ENCODE measurements at regions not wholly inside any gene's neighbourhood (a gene's known extent, or its start where the extent isn't known, plus 50 kb on each side); places are given as distances from the start of the nearest gene placed in this dataset.
A peak's percentile ranks its signal among the peaks of the same experiment; 100 is the strongest.
"Not testable (repeated sequence)": the region's sequence is repeated elsewhere in the genome, so short reads cannot be mapped to it uniquely, and the experiment has no call there.

GRCh38 chr6:14518515-14519217, 401.1 kb downstream of the CD83 start:
- DNase-seq (ENCODE audit: low read depth): no peak

GRCh38 chr6:14520029-14520428, 402.5 kb downstream of the CD83 start:
- DNase-seq (ENCODE audit: low read depth): no peak

DNA sequence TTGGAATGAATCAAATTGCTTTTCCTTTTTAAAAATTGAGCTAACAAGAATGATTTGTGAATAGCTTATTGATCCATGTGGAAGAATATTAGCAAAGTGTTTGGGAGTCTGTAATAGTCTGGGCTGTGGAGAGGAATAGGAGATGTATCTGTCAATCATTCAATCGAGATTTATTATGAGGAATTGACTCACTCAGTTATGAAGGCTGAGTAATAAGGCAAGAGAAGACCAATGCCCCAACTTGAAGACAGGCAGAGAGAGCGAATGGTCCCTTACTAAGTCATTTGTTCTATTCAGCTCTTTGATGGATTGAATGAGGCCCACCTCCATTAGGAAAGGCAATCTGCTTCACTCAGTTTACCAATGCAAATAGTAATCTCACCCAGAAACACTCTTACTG, 403.0 kb downstream of the CD83 start:
- no peak for DNase-seq (ENCODE audit: low read depth)

DNA sequence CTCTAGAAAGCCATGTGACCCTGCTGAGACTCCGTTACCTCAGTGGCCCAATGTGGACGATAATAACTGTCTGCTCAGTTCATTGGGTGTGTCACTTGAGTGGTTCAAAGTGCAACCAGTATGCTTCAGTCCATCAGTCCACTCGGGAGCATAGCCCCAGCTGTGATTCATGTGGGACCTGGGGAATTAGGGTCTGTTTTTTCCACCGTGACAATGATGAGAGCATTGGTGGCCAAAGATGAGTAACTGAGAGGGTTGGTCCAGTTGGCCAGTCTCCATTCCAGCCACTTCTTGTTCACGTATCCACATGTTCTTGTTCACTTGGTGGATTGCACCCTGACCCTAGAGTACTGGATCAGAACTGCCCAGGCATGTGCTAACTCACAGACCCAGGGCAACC, 403.6 kb downstream of the CD83 start:
- DNase-seq (ENCODE audit: low read depth): no peak

GRCh38 chr6:14521861-14522260, 404.3 kb downstream of the CD83 start:
- not testable (repeated sequence) for DNase-seq (ENCODE audit: low read depth)

- no peak for DNase-seq (ENCODE audit: low read depth)
Observed at GRCh38 chr6:14524319-14524718, 406.7 kb downstream of the CD83 start.

DNA sequence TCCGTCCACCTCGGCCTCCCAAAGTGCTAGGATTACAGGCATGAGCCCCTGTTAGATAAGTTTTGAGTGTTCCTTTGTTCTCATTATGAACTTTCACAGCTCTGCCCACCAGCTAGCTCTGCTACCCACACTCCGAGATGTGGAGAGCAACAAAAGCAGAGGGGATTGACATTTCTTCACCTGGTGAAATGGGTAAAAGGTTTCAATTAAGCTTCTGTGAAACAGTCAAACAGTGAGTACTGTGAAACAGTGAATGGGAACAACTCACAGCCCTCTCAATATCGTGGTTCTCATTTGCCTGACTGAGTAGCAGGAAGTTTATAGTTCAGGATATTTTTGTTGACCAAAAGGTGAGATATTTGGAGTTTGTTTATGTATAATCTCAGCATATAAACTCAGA, 412.8 kb downstream of the CD83 start:
- DNase-seq (ENCODE audit: low read depth): no peak

GRCh38 chr6:14533446-14533845, 415.9 kb downstream of the CD83 start:
- peak; percentile 60 for DNase-seq (ENCODE audit: low read depth)

DNA sequence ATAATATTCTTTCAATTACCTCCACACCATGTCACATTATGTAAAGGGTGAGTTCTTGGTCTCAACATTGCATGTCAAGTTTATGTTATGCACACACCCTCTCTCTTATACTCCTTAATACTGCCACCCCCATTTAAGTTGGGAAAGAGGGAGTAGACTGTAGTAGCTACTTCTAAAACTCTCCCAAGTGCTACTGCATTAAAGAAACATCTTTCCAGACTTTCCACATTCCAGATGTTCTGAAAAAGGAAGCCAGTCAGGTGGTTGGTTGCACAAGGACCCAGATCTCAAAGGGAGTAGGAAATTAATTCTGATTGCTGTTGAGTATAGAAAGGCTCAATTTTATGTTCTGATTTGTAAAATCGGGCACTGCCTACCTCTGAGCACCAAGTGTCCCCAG, 419.5 kb downstream of the CD83 start:
- DNase-seq (ENCODE audit: low read depth): no peak

DNA sequence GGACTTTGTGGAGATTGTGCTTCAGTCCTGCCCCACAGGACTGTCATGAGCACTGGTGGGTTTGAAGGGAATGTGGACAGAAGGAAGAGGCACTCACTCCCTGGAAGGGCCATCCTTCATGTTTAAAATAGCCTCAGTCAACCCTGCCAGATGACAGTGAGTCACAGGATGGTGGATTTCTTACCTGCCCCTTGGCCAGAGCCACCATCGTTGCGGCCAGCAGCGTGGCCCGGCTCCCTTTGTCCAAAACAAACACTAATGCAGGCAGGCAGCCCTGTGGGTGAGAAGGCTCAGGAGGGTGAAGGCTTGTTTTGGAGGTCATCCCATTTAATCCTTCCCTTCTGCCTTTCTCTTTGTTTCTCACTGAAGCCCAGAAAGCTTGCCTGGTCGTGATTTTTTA, 422.7 kb downstream of the CD83 start:
- DNase-seq (ENCODE audit: low read depth): no peak

DNA sequence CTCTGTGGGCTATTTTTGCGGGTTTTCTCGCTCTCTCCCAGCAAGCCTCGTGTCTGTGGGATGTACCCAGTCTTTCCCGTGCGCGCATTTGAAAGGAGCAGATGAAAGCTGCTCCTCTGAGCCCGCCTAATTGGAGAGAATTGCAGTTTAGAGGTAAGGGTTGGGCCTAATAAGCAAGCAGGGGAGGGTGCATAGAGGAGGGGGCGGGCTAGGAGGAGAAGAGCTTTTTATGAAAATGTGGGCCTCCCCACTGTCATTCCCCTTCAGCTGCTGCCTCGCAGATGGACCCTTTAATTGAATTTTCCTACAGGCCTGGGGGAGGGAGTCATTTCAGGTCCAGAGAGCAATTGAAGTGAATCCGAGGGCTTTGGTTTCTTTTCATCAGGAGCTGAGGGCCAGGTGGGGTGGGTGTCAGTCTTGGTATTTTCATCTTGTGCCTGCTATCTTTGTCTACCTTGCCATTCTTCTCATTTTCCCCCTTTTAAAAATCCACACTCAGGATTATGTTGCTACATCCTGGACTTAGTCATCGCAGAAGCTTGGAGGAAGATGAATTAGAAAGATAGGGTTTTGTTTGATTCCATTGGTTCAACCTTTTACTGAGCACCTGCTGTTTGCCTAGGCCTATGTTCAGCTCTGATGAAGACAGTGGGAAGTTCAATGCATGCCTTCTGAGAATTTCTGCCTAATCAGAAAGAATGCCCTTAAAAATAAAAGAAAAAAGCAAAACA, 423.4 kb downstream of the CD83 start:
- DNase-seq (ENCODE audit: low read depth): no peak

- DNase-seq (ENCODE audit: low read depth): peak; percentile 27
Observed at GRCh38 chr6:14542670-14543366, 425.2 kb downstream of the CD83 start.

DNA sequence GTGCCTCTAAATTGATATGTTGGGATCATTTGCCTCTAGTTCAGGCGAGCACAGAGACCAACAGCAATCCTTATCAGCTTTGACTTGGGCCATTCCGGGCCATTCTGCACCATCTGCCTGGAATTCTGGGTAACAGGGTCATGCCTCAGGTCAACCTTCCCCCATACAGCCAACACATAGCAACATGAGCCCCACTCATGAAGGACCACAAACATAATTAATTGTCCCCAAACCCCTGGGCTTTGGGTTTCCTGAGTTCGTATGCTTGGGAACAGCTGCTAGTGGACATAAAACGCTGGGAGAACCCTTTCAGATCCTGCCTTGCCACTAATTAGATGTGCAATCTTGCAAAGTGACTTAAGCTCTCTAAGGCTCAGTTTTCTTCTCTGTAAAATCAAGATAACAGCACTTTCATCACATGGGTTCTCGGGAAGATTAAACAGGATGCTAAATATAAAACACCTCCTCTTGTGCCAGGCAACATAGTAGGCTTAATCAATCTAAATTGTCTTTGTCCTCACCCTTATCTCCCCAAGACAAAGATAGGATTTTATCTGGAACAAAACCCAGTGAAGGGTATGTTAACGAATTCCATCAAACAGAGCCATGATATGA, 426.5 kb downstream of the CD83 start:
- no peak for DNase-seq (ENCODE audit: low read depth)

DNA sequence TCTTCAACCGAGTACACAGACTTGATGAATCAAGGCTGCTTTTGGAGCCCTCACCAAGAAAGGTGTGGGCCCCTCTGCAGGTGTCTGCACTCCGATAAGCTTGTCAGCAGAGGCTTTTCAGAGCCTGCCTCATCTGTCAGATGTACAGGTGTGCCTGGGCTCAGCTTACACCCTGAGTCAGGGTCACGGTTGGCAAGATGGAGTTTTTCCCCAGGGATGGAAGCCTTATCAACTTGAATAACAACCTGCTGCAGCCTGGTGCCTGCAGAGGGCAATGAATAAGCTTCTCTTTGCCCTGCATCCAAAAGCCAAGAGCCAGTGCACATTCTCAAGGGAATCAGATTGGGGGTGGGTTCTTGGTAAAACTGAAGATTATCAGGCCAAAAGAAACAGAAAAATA, 427.1 kb downstream of the CD83 start:
- DNase-seq (ENCODE audit: low read depth): no peak

DNA sequence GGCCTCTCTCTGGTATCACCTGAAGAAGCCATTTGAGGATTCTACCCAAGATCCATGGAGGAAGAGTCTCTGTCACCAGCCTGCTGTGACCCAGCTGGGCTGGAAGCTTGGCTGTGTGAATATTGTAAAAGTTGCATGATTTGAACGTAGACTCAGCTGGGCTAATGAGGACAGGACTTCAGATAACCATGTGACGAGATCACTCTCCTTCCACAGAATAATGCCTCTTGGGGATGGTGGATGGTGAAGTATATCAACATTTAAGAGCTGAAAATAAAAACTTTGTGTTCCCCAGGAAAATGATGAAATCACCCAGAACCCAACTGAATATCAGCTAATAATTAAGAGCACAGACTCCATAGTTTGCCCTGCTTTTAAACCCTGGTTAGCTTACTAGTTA, 427.9 kb downstream of the CD83 start:
- DNase-seq (ENCODE audit: low read depth): no peak

DNA sequence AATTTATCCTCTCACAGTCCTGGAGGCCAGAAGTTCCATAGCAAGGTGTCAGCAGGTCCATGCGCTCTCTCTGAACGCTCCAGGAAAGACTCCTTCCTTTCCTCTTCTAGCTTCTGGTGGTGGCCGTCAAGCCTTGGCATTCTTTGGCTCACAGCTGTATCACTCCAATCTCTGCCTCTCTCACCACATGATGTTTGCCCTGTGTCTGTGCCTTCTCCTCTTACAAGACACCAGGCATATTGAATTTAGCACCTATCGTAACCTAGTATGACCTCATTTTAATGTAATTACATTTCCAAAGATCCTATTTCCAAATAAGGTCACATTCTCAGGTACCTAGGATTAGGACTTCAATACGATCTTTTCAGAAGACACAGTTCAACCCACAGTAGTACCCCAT, 428.5 kb downstream of the CD83 start:
- DNase-seq (ENCODE audit: low read depth): no peak

DNA sequence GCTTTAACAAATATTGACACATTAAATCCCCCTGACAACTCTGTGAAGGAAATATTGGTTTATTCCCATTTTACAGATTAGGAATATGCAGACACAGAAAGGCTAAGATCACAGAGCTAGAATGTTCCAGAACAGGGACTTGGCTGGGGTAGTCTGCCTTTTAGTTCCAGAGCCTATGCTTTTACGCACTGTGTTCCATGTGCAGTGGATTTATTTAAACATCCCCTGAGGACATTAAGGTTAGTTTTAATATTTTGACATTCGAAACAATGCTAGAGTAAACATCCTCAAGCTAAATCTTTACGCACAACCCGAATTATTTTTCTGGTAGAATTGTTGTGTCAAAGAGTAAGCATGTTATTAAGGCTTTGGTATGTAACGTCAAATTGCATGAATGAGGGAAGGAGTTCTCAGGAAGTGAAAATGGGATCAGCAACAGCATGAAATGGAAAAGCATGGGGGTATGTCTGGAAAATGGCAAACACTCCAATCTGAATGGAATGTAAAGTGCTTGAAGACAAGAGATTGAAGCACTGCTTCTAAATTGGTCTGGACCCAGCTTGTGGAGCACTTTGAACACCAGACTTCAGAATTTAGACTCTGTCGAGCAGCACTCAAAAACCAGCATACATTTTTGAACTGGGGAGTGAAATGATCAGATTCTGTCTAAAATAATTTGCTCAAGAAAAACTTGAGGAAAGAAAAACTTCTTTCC, 429.9 kb downstream of the CD83 start:
- no peak for DNase-seq (ENCODE audit: low read depth)

DNA sequence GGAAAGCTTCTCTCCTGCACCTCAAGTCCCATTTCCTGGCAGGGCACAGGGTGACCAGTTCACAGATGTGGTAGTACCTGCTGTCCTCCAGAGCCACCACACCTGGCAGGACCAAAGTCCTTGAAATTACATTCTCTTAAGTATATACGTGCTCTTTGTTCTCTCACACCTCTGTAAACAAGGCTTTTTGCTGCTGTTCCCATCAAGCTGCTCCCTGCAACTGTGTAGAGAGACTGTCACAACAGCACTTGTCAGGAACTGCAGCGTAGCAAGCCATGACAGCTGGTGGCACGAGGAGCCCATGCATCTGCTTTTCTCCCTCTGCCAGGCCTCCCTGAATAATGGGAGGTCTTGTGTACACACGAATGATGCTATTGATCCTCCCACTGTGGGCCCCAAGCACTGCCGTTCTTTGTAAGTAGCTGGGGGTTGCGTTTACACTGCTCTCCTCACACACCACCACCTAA, 431.8 kb downstream of the CD83 start:
- no peak for DNase-seq (ENCODE audit: low read depth)

DNA sequence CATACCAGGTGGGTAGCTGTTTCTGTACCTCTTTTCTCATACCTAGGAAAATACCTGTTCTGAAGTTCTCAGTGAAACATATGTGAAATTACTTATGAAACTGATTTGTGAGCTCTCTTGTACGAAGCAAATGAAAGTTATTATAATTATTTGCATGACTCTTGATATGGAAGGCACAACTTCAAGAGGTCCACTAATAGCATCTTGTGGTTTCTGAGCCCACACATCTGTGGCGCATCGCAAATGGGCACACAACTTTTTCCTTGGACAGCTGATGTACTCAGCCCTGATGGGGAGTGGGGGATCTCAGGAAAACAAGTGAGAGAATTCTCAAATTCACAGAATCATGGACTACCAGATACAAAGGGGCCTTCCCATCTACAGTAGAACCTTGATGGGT, 432.3 kb downstream of the CD83 start:
- no peak for DNase-seq (ENCODE audit: low read depth)

GRCh38 chr6:14550410-14550809, 432.8 kb downstream of the CD83 start:
- DNase-seq (ENCODE audit: low read depth): no peak

DNA sequence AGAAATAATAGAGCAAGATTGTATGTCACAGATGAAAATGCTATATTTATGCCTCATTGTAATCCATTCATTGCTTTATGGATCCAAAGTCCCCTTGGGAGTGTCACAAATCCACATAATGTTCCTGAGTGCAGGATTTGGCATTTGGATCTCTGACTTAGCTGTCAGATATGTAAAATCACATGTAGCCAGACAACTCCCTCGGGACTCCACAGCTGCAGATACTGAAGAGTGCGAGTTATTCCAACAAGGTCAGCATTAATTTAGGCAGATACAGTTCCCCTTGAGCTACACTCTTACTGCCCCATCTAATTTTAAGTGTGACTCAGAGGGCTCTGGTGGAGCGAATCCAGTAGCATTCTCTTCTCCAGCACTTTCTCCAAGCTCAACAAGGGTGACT, 433.2 kb downstream of the CD83 start:
- no peak for DNase-seq (ENCODE audit: low read depth)

GRCh38 chr6:14551601-14552000, 434.0 kb downstream of the CD83 start:
- not testable (repeated sequence) for DNase-seq (ENCODE audit: low read depth)
